ENCODE measurements at regions not wholly inside any gene's neighbourhood (a gene's known extent, or its start where the extent isn't known, plus 50 kb on each side); places are given as distances from the start of the nearest gene placed in this dataset.
"Not testable (repeated sequence)": the region's sequence is repeated elsewhere in the genome, so short reads cannot be mapped to it uniquely, and the experiment has no call there.

DNA sequence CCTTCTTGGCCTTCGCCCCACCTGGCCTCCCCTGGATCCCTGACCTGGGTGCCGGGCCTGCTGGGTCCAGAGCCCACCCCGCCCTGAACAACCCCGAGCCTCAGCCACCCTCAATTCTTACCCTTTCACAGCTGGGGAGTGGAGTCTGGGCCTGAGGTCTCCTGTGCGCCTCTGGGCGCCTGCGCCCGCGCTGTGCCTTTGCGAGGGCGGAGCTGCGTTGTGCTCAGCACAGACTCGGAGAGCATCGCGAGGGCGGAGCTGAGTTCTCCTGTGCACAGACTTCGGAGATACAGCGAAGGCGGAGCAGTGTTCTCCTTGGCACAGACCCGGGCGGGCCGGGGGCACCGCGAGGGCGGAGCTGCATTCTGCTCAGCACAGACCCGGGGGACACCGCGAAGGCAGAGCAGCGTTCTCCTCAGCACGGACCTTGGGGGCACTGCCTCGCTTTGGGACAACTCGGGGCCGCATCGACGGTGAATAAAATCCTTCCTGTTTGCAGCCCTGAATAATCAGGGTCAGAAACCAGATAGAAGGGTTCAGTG, 547.2 kb downstream of the FAM72C start:
- TF ChIP-seq, protein P1, sequence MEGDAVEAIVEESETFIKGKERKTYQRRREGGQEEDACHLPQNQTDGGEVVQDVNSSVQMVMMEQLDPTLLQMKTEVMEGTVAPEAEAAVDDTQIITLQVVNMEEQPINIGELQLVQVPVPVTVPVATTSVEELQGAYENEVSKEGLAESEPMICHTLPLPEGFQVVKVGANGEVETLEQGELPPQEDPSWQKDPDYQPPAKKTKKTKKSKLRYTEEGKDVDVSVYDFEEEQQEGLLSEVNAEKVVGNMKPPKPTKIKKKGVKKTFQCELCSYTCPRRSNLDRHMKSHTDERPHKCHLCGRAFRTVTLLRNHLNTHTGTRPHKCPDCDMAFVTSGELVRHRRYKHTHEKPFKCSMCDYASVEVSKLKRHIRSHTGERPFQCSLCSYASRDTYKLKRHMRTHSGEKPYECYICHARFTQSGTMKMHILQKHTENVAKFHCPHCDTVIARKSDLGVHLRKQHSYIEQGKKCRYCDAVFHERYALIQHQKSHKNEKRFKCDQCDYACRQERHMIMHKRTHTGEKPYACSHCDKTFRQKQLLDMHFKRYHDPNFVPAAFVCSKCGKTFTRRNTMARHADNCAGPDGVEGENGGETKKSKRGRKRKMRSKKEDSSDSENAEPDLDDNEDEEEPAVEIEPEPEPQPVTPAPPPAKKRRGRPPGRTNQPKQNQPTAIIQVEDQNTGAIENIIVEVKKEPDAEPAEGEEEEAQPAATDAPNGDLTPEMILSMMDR (IDR thresholded peaks at IDR 0.05): not testable (repeated sequence)
- not testable (repeated sequence) for TF ChIP-seq POLR2A (IDR thresholded peaks at IDR 0.05)
